ENCODE measurements at regions not wholly inside any gene's neighbourhood (a gene's known extent, or its start where the extent isn't known, plus 50 kb on each side); places are given as distances from the start of the nearest gene placed in this dataset.

GRCh38 chr4:18405054-18405453, 383.5 kb upstream of the LCORL start:
- TF ChIP-seq CTCF (IDR thresholded peaks at IDR 0.05 in 4 of 5, conservative IDR thresholded peaks at IDR 0.05 in 1 of 5) (no peak), POLR2A (IDR thresholded peaks at IDR 0.05) (no peak)

All from gastrocnemius medialis (tissue), 4 donors.